ENCODE measurements at regions not wholly inside any gene's neighbourhood (a gene's known extent, or its start where the extent isn't known, plus 50 kb on each side); places are given as distances from the start of the nearest gene placed in this dataset.
"Not testable (repeated sequence)": the region's sequence is repeated elsewhere in the genome, so short reads cannot be mapped to it uniquely, and the experiment has no call there.

DNA sequence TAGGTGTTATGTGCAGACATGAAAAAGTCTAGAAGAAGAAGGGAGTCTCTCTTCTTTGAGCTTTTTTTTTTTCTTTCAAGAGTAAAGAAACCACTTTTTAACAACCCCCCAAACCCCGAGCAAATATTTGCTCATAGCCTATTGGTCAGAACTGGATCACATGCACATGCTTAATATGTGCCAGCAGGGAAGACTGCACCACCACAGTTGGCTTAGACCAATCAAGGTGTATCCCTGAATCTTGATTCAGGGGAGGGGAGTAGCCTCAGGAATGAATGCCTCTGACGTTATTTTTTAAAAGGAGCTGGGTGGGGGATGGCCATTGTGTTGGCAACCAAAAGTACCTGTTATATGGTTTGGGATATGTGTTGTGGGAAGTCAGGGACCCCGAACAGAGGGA lies 171.4 kb upstream of the NABP1 start:
- no peak overlapping the region for H3K4me3 ChIP-seq (ENCODE audit: low read depth, low read length)
- TF ChIP-seq, protein P1, sequence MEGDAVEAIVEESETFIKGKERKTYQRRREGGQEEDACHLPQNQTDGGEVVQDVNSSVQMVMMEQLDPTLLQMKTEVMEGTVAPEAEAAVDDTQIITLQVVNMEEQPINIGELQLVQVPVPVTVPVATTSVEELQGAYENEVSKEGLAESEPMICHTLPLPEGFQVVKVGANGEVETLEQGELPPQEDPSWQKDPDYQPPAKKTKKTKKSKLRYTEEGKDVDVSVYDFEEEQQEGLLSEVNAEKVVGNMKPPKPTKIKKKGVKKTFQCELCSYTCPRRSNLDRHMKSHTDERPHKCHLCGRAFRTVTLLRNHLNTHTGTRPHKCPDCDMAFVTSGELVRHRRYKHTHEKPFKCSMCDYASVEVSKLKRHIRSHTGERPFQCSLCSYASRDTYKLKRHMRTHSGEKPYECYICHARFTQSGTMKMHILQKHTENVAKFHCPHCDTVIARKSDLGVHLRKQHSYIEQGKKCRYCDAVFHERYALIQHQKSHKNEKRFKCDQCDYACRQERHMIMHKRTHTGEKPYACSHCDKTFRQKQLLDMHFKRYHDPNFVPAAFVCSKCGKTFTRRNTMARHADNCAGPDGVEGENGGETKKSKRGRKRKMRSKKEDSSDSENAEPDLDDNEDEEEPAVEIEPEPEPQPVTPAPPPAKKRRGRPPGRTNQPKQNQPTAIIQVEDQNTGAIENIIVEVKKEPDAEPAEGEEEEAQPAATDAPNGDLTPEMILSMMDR (IDR thresholded peaks at IDR 0.05; ENCODE audit: low read depth, low read length): no peak
- TF ChIP-seq, protein P2, sequence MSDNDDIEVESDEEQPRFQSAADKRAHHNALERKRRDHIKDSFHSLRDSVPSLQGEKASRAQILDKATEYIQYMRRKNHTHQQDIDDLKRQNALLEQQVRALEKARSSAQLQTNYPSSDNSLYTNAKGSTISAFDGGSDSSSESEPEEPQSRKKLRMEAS (IDR thresholded peaks at IDR 0.05; ENCODE audit: low read depth, low read length): no peak
- TF ChIP-seq MYC (IDR thresholded peaks at IDR 0.05; ENCODE audit: low read depth, low read length): no peak
- DNase-seq (ENCODE audit: low read depth): no peak

DNA sequence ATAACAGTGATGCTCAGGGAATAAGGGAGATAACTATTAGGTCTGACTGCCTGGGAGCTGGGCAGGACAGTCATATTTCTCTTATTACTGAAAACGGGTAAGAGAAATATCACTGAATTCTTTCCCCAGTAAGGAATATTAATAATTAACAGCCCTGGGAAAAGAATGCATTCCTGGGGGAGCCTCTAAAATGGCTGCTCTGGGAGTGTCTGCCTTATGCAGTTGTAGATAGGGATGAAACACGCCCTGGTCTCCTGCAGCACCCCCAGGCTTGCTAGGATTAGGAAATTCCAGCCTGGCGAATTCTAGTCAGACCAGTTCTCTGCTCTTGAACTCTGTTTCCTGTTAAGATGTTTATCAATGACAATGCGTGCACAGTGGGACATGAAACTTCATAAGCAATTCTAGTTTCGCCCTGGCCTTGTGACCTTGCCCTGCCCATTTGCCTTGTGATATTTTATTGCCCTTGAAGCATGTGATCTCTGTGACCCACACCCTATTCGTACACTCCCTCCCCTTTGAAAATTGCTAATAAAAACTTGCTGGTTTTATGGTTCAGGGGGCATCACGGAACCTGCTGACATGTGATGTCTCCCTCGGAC lies 170.6 kb upstream of the NABP1 start:
- H3K4me3 ChIP-seq (ENCODE audit: low read depth, low read length); DNase-seq (ENCODE audit: low read depth): not testable (repeated sequence)

DNA sequence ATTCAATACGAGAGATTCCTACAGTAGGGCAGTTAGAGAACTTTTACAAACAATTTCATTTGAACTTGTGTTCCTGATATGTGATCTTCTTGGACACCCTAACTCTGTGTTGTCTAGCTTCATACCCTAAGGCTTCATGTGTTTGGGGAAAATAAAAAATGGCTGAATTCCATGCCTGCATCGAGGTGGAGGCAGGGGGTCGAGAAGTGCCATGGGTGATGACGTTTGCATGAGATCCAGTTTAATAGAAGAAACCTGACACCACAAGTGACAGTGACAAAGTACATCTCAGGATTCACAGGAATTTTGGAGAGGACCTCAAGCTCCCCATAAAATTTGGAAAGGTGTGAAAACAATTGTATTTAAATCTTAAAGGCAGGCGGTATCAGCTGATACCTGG lies 169.2 kb upstream of the NABP1 start:
- TF ChIP-seq, protein P1 (IDR thresholded peaks at IDR 0.05; ENCODE audit: low read depth, low read length): no peak
- no peak for TF ChIP-seq POLR2A (IDR thresholded peaks at IDR 0.05; ENCODE audit: extremely low read depth, insufficient read length)
- TF ChIP-seq, protein P2 (IDR thresholded peaks at IDR 0.05; ENCODE audit: low read depth, low read length): no peak
- no peak for TF ChIP-seq MYC (IDR thresholded peaks at IDR 0.05; ENCODE audit: low read depth, low read length)
- H3K4me3 ChIP-seq (ENCODE audit: low read depth, low read length): no peak overlapping the region
- no peak for DNase-seq (ENCODE audit: low read depth)

DNA sequence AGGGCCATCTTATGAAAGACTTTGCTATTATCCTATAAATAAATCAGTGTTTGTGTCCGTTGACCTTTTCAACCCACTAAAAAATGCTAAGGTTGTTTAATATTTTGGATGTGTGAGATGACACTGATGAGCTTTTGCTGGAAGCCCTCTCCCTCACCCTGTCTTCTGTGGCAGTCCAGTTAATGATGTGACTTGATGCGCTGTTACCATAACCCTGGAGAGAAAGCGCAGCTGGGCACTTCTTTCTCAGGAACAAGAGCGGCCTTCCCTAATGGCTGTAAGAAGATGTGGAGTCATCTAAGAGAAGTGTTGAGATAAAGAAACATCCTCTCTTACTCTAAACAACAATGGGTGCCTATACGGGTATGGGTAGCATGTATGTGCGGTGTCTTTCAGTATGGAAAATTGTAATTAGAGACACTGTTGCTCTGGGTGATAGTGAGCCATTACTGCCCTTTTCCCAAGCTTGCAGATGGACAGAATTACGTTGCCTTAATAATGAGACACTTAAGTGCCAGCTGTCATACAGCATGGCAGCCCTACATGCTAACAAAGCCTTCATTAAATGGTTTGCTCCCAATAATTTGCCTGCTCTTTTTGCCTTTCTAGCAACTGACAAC lies 165.6 kb upstream of the NABP1 start:
- no peak for DNase-seq (ENCODE audit: low read depth)
- TF ChIP-seq, protein P1 (IDR thresholded peaks at IDR 0.05; ENCODE audit: low read depth, low read length): no peak
- TF ChIP-seq MYC (IDR thresholded peaks at IDR 0.05; ENCODE audit: low read depth, low read length): no peak
- TF ChIP-seq, protein P2 (IDR thresholded peaks at IDR 0.05; ENCODE audit: low read depth, low read length): no peak
- H3K4me3 ChIP-seq (ENCODE audit: low read depth, low read length): no peak overlapping the region

DNA sequence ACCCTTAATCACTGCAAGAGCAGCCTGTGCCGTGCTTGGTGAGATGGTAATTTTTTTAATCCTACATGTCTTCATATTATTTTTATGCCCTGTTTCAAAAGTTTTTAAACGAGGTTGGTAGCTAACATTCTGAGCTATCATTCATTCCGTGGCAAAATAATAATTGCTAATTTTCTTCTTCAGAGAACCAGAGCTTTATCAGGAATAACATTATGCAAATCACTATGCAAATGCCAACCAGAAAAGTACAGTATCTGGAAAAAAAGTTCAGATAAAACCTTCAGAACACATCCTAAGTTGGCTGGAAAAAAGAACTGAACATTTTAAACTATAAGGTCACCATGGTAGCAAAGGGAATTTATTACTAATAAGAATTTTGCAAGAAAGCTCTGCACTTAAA lies 165.1 kb upstream of the NABP1 start:
- DNase-seq (ENCODE audit: low read depth): no peak
- H3K4me3 ChIP-seq (ENCODE audit: low read depth, low read length): no peak overlapping the region
- TF ChIP-seq, protein P1 (IDR thresholded peaks at IDR 0.05; ENCODE audit: low read depth, low read length): no peak
- TF ChIP-seq POLR2A (IDR thresholded peaks at IDR 0.05; ENCODE audit: extremely low read depth, insufficient read length): no peak
- TF ChIP-seq MYC (IDR thresholded peaks at IDR 0.05; ENCODE audit: low read depth, low read length): no peak
- TF ChIP-seq, protein P2 (IDR thresholded peaks at IDR 0.05; ENCODE audit: low read depth, low read length): no peak

DNA sequence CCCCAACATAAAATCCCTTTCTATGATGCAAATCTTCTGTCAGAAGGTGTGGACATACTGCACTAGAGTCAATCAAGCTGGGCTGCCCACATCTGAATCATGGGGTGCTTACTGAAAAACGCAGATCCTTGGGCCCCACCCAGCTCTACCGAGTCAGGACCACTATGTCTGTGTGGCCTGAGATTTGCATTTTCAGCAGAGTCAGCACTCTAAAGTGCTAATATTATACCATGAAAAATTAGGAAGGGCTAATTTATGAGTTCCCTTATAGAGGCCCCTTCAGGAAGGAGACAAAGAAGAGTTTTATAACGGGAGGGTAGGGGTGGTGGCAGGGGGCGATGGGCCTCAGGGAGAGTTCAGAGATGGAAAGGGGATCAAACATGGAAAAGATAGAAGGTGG lies 163.3 kb upstream of the NABP1 start:
- H3K4me3 ChIP-seq (ENCODE audit: low read depth, low read length): no peak overlapping the region
- TF ChIP-seq POLR2A (IDR thresholded peaks at IDR 0.05; ENCODE audit: extremely low read depth, insufficient read length) (no peak), MYC (IDR thresholded peaks at IDR 0.05; ENCODE audit: low read depth, low read length) (no peak)
- TF ChIP-seq, protein P2 (IDR thresholded peaks at IDR 0.05; ENCODE audit: low read depth, low read length): no peak
- TF ChIP-seq, protein P1 (IDR thresholded peaks at IDR 0.05; ENCODE audit: low read depth, low read length): no peak

More for the DNA sequence above, 163.3 kb upstream of the NABP1 start:
- no peak for DNase-seq (ENCODE audit: low read depth)

Data from NB4 (cell line).